ENCODE measurements at regions not wholly inside any gene's neighbourhood (a gene's known extent, or its start where the extent isn't known, plus 50 kb on each side); places are given as distances from the start of the nearest gene placed in this dataset.

DNA sequence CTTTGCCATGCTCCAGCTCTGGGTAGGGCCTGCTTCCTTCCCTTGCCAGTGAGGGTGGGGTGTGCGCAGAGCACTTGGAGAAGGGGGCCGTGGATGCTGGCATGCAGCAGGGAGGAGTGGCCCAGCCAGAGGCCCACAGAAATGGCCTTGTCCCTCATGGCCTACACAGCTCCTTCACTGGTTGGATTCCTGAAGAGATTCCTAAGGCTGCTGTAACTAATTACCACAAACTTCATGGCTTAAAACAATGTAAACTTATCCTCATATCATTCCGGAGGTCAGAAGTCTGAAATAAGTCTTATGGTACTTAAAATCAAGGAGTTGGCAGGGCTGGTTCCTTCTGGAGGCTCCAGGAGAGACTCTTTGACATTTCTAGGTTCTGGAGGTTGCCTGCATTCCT lies 195.2 kb downstream of the GLI2 start:
- TF ChIP-seq, protein P1, sequence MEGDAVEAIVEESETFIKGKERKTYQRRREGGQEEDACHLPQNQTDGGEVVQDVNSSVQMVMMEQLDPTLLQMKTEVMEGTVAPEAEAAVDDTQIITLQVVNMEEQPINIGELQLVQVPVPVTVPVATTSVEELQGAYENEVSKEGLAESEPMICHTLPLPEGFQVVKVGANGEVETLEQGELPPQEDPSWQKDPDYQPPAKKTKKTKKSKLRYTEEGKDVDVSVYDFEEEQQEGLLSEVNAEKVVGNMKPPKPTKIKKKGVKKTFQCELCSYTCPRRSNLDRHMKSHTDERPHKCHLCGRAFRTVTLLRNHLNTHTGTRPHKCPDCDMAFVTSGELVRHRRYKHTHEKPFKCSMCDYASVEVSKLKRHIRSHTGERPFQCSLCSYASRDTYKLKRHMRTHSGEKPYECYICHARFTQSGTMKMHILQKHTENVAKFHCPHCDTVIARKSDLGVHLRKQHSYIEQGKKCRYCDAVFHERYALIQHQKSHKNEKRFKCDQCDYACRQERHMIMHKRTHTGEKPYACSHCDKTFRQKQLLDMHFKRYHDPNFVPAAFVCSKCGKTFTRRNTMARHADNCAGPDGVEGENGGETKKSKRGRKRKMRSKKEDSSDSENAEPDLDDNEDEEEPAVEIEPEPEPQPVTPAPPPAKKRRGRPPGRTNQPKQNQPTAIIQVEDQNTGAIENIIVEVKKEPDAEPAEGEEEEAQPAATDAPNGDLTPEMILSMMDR (conservative IDR thresholded peaks at IDR 0.05 in 1 of 2, IDR thresholded peaks at IDR 0.05 in 1 of 2; ENCODE audit: extremely low read depth in 1 of 2, insufficient read depth in 1 of 2, low read depth in 1 of 2, low read length in 2 of 2) = no peak
- TF ChIP-seq EZH2 (IDR thresholded peaks at IDR 0.05; ENCODE audit: borderline replicate concordance, low read length) = no peak

All from mammary epithelial cell (primary cell).